RPMI8226 (cell line): ENCODE measurements at regions not wholly inside any gene's neighbourhood (a gene's known extent, or its start where the extent isn't known, plus 50 kb on each side); places are given as distances from the start of the nearest gene placed in this dataset.
"Not testable (repeated sequence)": the region's sequence is repeated elsewhere in the genome, so short reads cannot be mapped to it uniquely, and the experiment has no call there.

Experiments used
- DNase-seq: peaks from one replicate; pipeline ENCODE4 v3.0.0-alpha.2; 2015

GRCh38 chr5:7244208-7244607 lies 151.7 kb upstream of the ADCY2 start:
- no peak for DNase-seq

DNA sequence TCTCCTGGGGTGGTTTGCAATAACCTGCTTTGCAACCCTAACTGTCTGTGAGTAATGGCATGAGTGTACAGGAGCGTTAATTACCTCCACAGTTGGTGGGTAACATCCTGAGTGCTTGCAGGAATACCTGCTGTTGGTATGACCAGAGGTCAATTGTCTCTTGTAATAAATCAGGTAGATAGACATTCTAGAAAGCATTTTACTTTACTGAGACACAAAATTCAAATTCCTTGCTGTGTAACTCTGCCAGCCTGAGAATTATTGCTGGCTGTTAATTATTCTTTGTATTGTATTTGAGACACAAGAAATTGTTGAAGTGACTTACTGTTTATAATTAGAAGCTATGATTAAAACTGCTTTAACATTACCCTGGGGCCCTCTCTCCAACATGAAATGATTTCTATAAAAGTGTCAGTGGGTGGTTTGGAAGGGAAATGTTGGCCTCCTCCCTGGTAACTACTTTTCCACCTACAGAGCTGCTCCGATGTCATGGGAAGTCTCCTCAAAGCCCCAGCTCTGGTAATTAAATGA lies 150.8 kb upstream of the ADCY2 start:
- DNase-seq, result no peak

DNA sequence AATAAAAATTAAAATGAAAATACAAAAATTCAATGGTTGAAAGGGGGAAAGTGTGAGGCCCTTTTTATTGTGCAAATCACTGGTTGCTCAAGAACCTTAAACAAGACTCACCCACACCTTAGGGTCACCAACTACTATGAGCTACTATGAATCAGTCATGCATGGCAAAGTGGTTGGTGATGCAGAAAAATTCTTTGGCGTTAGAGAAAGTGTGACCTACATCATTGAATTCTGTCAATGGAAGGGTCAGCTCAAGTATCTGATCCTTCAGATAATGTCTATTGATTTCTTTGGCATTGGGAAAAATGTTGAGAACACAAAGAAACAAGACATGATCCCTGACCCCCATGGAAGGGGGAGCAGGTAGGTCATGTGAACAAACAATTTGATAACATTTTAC lies 149.7 kb upstream of the ADCY2 start:
- DNase-seq, result no peak

- no peak for DNase-seq
These were observed 145.9 kb upstream of the ADCY2 start for GRCh38 chr5:7250004-7250403.

- DNase-seq, result no peak
These were observed 145.3 kb upstream of the ADCY2 start for GRCh38 chr5:7250611-7251010.

GRCh38 chr5:7251132-7251531 lies 144.8 kb upstream of the ADCY2 start:
- DNase-seq, result no peak

DNA sequence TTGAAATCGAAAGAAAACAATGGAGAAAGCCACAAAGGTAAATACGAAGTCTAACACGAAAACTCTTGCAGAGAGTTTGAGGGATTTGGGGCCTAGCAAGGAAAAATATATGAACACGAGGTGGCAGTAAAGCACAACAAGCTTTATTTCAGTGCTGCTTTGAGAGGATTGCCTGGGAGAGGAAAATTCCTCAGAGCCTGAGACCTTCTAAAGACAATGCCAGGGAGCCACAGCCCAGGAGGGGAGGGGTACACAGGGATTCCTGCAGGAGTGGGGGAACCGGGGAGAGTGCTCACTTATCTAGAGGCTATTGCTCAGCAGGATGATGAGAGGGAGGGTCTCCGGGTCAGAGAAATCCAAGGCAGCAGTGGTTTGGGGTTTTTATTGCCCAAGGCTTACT lies 134.9 kb upstream of the ADCY2 start:
- peak; percentile 36 for DNase-seq

DNA sequence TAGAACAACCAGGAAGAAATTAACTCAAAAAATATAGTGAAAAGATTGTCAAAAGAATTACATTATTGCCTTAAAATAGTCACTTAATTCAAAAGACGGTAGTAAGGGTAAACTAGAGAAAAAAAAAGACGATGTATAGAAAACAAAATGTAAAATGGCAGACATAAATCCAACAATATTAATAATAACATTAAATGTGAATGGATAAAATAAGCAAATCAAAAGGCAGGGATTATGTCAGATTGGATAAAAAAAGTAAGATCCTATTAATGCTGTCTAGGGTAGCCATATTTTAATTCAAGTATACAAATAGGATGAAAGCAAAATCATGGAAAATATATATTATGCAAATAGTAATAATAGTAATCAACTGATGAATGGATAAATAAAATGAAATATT lies 134.0 kb upstream of the ADCY2 start:
- no peak for DNase-seq

- DNase-seq, result not testable (repeated sequence)
These were observed 132.4 kb upstream of the ADCY2 start for GRCh38 chr5:7263398-7264015.

DNA sequence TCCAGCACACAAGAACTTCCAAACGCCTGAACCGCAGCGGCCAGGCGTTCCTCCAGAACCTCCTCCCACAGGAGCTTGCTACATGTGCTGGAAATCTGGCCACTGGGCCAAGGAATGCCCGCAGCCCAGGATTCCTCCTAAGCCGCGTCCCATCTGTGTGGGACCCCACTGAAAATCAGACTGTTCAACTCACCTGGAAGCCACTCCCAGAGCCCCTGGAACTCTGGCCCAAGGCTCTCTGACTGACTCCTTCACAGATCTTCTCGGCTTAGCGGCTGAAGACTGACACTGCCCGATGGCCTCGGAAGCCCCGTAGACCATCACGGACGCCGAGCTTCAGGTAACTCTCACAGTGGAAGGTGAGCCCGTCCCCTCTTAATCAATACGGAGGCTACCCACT lies 130.2 kb upstream of the ADCY2 start:
- not testable (repeated sequence) for DNase-seq

DNA sequence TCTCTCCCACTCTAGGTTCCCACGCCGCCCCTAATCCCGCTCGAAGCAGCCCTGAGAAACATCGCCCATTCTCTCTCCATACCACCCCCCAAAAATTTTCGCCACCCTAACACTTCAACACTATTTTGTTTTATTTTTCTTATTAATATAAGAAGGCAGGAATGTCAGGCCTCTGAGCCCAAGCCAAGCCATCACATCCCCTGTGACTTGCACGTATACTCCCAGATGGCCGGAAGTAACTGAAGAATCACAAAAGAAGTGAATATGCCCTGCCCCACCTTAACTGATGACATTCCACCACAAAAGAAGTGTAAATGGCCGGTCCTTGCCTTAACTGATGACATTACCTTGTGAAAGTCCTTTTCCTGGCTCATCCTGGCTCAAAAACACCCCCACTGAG lies 127.2 kb upstream of the ADCY2 start:
- not testable (repeated sequence) for DNase-seq

DNA sequence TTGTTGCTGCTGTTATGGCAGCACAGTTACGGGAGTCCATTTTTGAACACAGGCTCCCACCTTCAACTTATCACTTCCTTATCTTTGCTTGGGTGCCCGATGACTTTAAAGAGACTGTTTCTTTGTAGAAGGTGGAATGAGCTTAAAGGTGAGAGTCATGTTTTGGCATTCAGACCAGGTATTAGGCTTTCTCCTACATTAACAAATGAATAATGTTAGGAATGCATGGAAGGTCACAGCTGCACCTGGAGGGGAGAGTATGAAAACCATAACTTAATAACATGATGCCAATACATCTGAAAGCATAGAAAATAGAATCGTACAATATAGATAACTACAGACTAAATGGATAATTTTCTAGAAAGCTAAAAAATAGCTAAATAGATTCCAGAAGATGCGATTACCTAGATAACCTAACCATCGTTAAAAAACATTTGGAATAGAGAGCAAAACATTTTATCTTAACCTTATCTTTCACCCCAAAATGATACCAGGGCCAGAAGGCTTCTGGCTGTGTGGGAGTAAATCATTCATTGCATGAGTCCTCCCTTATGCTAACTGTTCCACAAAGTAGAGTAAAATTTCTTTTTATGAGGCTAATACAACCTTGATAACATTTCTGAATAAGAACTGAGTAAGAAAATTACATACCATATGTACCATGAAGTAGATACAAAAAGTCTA lies 126.2 kb upstream of the ADCY2 start:
- no peak for DNase-seq

DNA sequence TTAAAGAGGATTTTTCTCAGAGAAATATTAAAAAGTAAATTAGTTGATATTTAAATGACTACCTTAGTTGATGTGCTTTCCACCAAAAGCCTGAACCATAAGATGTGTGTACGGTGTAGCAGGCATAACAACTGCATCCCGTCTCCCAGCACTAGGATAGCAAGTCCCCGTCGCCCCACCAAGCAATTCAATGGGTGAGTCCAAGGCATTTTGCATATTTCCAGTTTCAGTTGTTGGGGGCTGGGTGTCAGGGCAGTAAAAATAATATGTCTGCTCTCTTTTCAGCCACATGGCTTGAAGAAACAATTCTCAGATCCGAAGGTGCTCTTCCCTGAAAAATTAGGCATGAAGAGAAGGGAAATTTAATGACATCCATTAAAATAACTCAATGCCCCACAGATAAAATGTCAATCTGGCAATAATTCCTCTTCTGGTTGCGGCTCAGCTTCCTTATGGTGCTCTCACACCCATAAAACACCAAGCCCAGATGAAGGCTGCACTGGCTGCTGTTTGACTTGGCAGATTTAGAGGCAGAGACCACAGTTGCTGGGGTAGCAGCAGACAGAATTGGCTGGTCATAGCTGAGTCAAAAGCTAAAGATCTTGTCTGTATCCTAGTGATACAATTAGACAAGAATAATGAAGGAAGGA lies 124.4 kb upstream of the ADCY2 start:
- no peak for DNase-seq

GRCh38 chr5:7272408-7272965 lies 123.5 kb upstream of the ADCY2 start:
- DNase-seq, result no peak

GRCh38 chr5:7274203-7274602 lies 121.7 kb upstream of the ADCY2 start:
- DNase-seq, result no peak

DNA sequence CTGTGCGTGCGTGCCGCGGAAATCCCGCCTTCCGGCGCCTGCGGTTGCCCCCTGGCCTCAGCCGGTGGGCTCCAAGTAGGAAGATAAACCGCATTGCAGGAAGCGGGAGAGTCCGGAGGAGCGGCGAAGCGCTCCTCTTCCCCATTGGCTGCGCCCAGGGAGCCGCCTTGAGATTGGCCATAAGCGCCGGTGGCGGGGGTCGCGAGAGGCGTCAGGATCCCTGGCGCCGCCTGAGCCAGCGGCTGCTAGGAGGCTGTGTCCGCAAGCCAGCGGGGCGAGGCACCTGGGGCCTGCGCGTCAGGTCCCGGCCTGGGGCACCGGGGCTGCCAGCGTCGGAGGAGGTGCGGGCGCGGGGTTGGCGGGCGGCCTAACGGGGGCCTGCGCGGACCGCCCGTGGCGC lies 106.3 kb upstream of the ADCY2 start:
- not testable (repeated sequence) for DNase-seq

DNA sequence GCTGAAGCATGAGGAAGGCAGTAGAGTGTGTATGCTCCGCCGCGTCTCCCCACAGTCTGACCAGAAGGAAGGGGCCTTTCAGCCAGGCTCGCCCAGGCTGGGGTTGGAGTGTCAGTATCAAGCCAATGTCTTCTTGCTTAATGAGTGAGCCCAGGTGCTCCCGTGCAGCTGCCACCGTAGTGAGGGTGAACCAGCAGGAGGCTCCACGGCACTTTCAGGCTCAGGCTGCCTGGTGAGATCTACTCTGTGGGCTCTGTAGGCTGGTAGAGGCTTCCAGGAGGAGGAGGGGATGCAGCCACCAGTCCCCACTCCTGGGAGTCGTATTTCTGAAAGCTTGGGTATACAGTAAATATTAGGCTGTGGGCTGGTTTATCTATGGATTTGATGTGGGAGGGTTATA lies 98.1 kb upstream of the ADCY2 start:
- DNase-seq, result not testable (repeated sequence)

DNA sequence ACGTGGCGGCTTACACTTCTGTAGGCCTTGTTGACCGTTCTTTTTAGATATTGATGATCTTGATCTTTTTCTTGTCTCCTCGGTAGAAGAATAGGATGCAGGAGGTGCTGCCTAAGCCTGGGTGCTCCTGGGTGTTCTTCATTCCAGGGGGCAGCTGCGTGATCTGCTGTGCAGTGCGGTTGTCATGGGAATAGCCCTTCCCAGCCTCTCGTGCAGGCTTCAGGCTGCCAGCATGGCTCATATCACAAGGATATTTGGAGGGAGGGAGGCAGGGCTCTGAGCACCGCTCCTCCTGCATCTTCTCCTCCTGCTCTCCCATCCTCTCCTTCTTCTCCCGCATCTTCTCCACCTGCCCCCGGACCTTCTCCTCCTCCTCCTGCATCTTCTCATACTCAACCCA lies 96.2 kb upstream of the ADCY2 start:
- not testable (repeated sequence) for DNase-seq

- DNase-seq, result not testable (repeated sequence)
These were observed 90.8 kb upstream of the ADCY2 start for GRCh38 chr5:7305000-7305674.

DNA sequence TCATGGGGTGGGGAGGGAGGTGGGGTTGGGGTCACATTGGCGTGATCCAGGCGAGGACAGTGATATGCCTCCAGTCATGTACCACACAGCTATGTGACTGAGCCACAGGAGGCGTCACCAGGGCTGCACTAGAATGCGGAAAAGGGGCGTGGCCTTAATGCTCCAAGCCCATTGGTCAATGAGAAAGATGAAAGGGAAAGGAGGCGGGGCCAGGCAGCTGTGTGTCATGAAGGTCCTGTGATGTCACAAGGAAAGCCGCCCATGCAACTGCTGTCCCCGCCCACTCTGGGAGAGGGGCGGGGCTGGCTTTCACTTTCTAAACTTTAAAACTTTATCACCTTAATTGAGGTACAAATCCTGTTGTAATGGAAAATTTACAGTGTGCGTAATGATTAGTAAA lies 89.4 kb upstream of the ADCY2 start:
- peak; percentile 10 for DNase-seq

GRCh38 chr5:7307709-7308108 lies 88.2 kb upstream of the ADCY2 start:
- not testable (repeated sequence) for DNase-seq

DNA sequence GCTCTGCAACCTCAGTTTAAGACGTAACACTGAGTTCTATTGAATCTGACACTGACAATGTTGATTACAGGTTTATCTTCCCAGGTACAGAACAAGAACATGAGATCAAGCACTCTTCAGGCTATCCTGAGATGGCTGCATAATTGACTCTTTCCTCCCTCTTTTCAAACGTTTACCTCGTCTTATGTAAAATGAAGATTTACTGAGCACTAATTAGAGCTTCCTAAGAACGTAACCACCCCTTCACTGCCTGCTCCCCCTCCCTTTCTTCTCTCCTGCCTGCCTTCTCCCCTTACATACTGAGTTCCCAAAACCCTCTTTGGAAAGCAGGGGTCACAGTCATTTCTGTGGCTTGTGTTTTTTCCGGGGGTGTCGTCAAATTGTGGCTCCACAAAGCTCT lies 86.2 kb upstream of the ADCY2 start:
- DNase-seq, result not testable (repeated sequence)

DNA sequence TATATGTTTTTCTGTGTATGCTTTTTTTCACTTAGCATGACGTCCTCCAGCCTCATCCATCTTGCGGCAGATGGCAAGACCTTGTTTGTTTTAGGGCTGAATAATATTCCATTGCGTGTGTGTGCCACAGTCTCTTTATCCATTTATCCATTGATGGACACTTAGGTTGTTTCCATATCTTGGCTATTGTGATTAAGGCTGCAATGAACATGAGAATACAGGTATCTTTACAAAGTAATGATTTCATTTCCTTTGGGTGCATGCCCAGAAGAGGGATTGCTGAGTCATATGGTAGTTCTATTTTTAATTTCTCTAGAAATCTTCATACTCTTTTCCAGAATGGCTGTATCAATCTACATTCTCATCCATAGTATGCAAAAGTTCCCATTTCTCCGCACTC lies 85.3 kb upstream of the ADCY2 start:
- DNase-seq, result peak; percentile 23
